T-cell (primary cell): ENCODE measurements at regions not wholly inside any gene's neighbourhood (a gene's known extent, or its start where the extent isn't known, plus 50 kb on each side); places are given as distances from the start of the nearest gene placed in this dataset.

Experiments
- ATAC-seq, 4 experiments: fragments of 200-7000 bp in 3 of 4; fragments of 150-1000 bp in 1 of 4; cut with Tn5 transposase; replicated peaks in 1 of 4; 1 replicate in 3 of 4; 2 replicates in 1 of 4; pipeline ENCODE4 v1.10.0; 2021; ENCODE audit warnings: moderate library complexity in 3 of 4, mild to moderate bottlenecking in 2 of 4, moderate number of reproducible peaks in 1 of 4
- CTCF ChIA-PET, 2 donors: fragments of 300-600 bp; sonication (Branson Sonifier 250); formaldehyde crosslinking; loops; one replicate each; lab custom pipeline; 2022; ENCODE audit warnings: antibody characterized with exemption in 2 of 2; lab: Charles Lee
- POLR2A ChIA-PET, 2 donors: fragments of 300-600 bp; sonication (Branson Sonifier 250); formaldehyde crosslinking; loops; one replicate each; lab custom pipeline; 2022; ENCODE audit warnings: antibody characterized with exemption in 2 of 2; lab: Charles Lee
- DNase-seq, 35 experiments: peaks; one replicate each; pipeline versions ENCODE4 v3.0.0 to v3.0.0-alpha.2; 2013 to 2023
- H3K27ac ChIP-seq: one replicate; pipeline ENCODE4 v1.5.1; 2013; ENCODE audit warnings: low read length
- H3K27me3 ChIP-seq, 2 experiments: replicated peaks in 1 of 2; 1 replicate in 1 of 2; 2 replicates in 1 of 2; pipeline versions ENCODE4 v1.6.1 to v1.7.0; 2013; ENCODE audit warnings: low read length in 1 of 2, mixed read lengths in 1 of 2; ENCODE audit not compliant: control insufficient read depth in 2 of 2, insufficient read depth in 2 of 2; ENCODE audit errors: extremely low read depth in 1 of 2
- H3K36me3 ChIP-seq, 2 donors: 1 replicate in 1 of 2; 2 replicates in 1 of 2; pipeline versions ENCODE4 v1.6.1 to v1.7.0; 2013; ENCODE audit warnings: low read length in 1 of 2; ENCODE audit not compliant: control insufficient read depth in 2 of 2, insufficient read depth in 1 of 2; ENCODE audit errors: extremely low read depth in 1 of 2
- H3K4me1 ChIP-seq, 2 experiments: 1 replicate in 1 of 2; 2 replicates in 1 of 2; pipeline versions ENCODE4 v1.6.1 to v1.7.0; 2013; ENCODE audit warnings: low read length in 2 of 2, mixed read lengths in 1 of 2; ENCODE audit not compliant: insufficient read depth in 2 of 2, control insufficient read depth in 1 of 2; ENCODE audit errors: extremely low read depth in 1 of 2
- H3K4me3 ChIP-seq, 2 donors: 1 replicate in 1 of 2; 2 replicates in 1 of 2; pipeline versions ENCODE4 v1.5.1 to v1.7.0; 2013; ENCODE audit warnings: mild to moderate bottlenecking in 2 of 2, low read length in 1 of 2, moderate library complexity in 1 of 2; ENCODE audit not compliant: control insufficient read depth in 1 of 2; ENCODE audit errors: extremely low read depth in 1 of 2
- H3K9me3 ChIP-seq: 2 replicates; pipeline ENCODE4 v1.7.0; 2013
- H3K27ac Mint-ChIP-seq, 2 donors: one replicate each; pipeline ENCODE4 v1.8.0; 2020 to 2021; ENCODE audit warnings: mild to moderate bottlenecking in 2 of 2, mixed read lengths in 2 of 2
- H3K27me3 Mint-ChIP-seq, 2 donors: one replicate each; pipeline ENCODE4 v1.8.0; 2021 to 2022; ENCODE audit warnings: mixed read lengths in 2 of 2
- H3K36me3 Mint-ChIP-seq: one replicate; pipeline ENCODE4 v1.8.0; 2021; ENCODE audit warnings: mixed read lengths
- H3K4me1 Mint-ChIP-seq, 3 donors: one replicate each; pipeline ENCODE4 v1.8.0; 2020 to 2022; ENCODE audit warnings: mixed read lengths in 3 of 3, mild to moderate bottlenecking in 1 of 3
- H3K4me3 Mint-ChIP-seq, 3 donors: one replicate each; pipeline ENCODE4 v1.8.0; 2020 to 2022; ENCODE audit warnings: mild to moderate bottlenecking in 3 of 3, mixed read lengths in 3 of 3, moderate library complexity in 3 of 3
- H3K9me3 Mint-ChIP-seq, 3 donors: one replicate each; pipeline ENCODE4 v1.8.0; 2020 to 2022; ENCODE audit warnings: mixed read lengths in 3 of 3
- WGBS: methylation state at CpG from one replicate; pipeline ENCODE4 v1.1.5; 2013; ENCODE audit warnings: missing lambda C conversion rate; ENCODE audit not compliant: insufficient coverage; 5-methylcytosine and 5-hydroxymethylcytosine counted together

DNA sequence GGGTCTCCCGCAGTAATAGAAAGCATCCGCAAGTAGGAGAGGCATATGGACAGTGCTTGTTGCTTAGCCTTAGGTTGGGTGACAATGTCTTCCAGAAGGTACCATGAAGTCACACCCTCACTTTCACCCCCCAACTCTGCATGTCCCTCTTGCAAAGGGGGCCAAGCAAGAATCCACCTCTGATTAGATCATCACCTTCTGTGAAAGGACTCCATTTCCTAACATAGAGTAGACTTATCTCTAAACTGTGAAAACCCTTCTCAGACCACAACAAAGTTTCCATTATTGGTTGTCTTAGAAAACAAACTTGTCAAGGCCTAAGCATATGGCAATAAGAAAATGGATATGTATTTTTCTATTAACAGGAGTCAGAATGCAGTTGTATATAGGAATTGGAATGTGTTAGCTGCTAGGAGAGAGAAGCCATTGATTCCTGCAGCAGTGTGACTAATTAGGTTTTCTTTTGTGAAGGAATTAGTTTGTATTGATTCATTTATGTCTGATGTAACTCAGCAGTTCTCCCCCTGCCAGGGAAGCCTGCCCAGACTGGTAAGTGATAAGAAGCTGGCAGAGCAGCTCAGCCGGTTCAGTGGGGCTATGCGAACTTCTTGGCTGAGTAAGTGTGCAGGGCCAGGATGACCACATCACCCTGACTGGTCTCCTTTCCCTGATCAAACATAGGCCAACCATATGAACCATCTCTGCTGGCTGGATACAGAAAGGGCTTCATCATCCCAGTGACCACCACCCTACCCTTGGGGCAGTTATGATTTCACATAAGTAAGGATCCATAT is 107.3 kb upstream of the CCDC196 start:
- no peak overlapping the region for H3K4me3 ChIP-seq
- H3K27ac Mint-ChIP-seq, result no peak overlapping the region

DNA sequence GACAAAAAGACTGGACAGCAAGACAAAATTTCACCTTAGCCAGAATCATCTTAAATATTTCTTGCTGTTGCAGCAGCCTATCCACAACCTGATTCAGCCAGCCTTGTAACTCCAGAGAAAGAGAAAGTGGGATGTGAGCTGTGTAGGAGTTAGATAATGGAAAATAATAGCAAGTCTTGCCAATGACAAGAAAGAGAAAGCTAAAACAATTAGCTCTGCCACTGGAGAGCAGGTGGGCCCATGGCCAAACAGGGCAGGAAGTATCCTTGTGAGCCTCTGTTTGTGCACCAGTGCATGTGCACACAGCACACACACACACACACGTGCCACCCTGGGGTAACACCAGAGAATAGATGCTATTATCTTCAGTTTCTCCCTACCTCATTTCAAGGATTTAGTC is 106.0 kb upstream of the CCDC196 start:
- no peaks in the 10 kb centered on the region for H3K27me3 ChIP-seq
- no peak overlapping the region for H3K4me3 ChIP-seq
- 50% methylated on average over 1 of the region's 1 CpG for WGBS
- CTCF ChIA-PET, result no interaction called here
- H3K36me3 Mint-ChIP-seq, result no peaks in the 10 kb centered on the region
- no peaks in the 10 kb centered on the region for H3K9me3 ChIP-seq
- POLR2A ChIA-PET, result interaction anchor here (0.6 kb wide), 2 partner anchors 11 to 13 kb away, joined by 3 read pairs; no protein-coding TSS in a partner anchor
- no peak for ATAC-seq
- no peaks in the 10 kb centered on the region for H3K9me3 Mint-ChIP-seq
- no peak for DNase-seq
- H3K4me3 Mint-ChIP-seq, result no peak overlapping the region
- no peak overlapping the region for H3K27ac Mint-ChIP-seq
- no peaks in the 10 kb centered on the region for H3K27me3 Mint-ChIP-seq
- no peaks in the 10 kb centered on the region for H3K36me3 ChIP-seq
- H3K27ac ChIP-seq, result no peak overlapping the region
- no peaks in the 10 kb centered on the region for H3K4me1 Mint-ChIP-seq
- no peaks in the 10 kb centered on the region for H3K4me1 ChIP-seq

More for the DNA sequence above, 107.3 kb upstream of the CCDC196 start:
- DNase-seq, result no peak
- no peaks in the 10 kb centered on the region for H3K27me3 Mint-ChIP-seq
- Histone ChIP-seq H3K27ac (no peak overlapping the region), H3K9me3 (no peaks in the 10 kb centered on the region), H3K27me3 (no peaks in the 10 kb centered on the region), H3K4me1 (no peaks in the 10 kb centered on the region), H3K36me3 (no peaks in the 10 kb centered on the region)
- WGBS, result 100% methylated on average over 2 of the region's 4 CpGs
- no peak for ATAC-seq
- ChIA-PET POLR2A (no interaction called here), CTCF (no interaction called here)
- H3K4me3 Mint-ChIP-seq, result no peak overlapping the region
- no peaks in the 10 kb centered on the region for H3K4me1 Mint-ChIP-seq
- no peaks in the 10 kb centered on the region for H3K36me3 Mint-ChIP-seq
- H3K9me3 Mint-ChIP-seq, result no peaks in the 10 kb centered on the region

DNA sequence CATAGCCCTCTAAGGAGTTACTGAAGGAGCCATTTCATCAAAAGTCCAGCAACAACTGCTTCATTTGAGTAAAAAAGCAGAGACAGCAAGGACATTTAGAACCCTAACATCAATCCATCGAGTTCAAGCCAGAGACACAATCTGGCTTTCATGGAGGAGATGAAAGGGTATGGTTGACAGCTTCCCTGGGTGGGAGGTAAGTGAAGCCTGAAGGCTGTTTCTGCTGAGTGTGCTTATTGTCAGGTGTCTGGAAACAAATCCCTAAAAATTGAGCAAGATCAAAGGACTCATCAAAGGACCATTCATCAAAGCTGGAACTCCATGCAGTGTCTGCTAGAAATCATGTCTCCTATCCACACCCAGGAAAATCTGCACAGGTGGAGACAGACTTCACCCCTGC is 104.4 kb upstream of the CCDC196 start:
- Histone ChIP-seq H3K27me3 (no peaks in the 10 kb centered on the region), H3K27ac (no peak overlapping the region), H3K9me3 (no peaks in the 10 kb centered on the region), H3K4me3 (no peak overlapping the region), H3K4me1 (no peaks in the 10 kb centered on the region), H3K36me3 (no peaks in the 10 kb centered on the region)
- Mint-ChIP-seq H3K9me3 (no peaks in the 10 kb centered on the region), H3K4me3 (no peak overlapping the region), H3K27me3 (no peaks in the 10 kb centered on the region), H3K27ac (no peak overlapping the region), H3K36me3 (no peaks in the 10 kb centered on the region), H3K4me1 (no peaks in the 10 kb centered on the region)
- ATAC-seq (no peak), DNase-seq (no peak)
- WGBS, result no CpG with 5 or more reads among the region's 1 CpG
- ChIA-PET POLR2A (no interaction called here), CTCF (no interaction called here)

DNA sequence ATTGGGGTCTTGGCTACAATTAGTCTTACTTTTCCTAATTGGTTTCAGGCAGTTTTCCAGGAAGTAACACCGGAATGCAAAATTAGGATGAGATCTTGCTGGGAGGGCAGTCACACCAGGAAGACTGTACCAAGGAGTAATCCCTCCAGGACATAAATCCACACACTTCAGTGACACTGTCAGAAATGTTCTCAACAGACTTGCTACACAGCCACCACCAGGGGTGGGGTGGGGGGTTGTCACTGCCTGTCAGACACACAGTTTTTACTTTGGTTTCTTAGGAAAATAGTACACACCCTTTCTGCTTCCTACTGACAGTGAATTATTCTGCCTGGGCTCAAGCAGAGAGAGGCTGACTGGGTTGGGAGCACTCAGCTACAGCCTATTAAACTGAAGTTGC is 102.9 kb upstream of the CCDC196 start:
- H3K27me3 Mint-ChIP-seq, result no peaks in the 10 kb centered on the region
- Histone ChIP-seq H3K4me3 (no peak overlapping the region), H3K9me3 (no peaks in the 10 kb centered on the region), H3K36me3 (no peaks in the 10 kb centered on the region), H3K4me1 (no peaks in the 10 kb centered on the region), H3K27me3 (no peaks in the 10 kb centered on the region), H3K27ac (no peak overlapping the region)
- ChIA-PET CTCF (interaction anchor here (0.5 kb wide), 2 partner anchors 21 to 936 kb away, joined by 3 to 4 read pairs; no protein-coding TSS in a partner anchor), POLR2A (no interaction called here)
- H3K27ac Mint-ChIP-seq, result no peak overlapping the region
- ATAC-seq, result no peak
- H3K36me3 Mint-ChIP-seq, result no peaks in the 10 kb centered on the region
- no peaks in the 10 kb centered on the region for H3K9me3 Mint-ChIP-seq
- no peak overlapping the region for H3K4me3 Mint-ChIP-seq
- no peaks in the 10 kb centered on the region for H3K4me1 Mint-ChIP-seq
- no peak for DNase-seq
- no CpG with 5 or more reads among the region's 1 CpG for WGBS

DNA sequence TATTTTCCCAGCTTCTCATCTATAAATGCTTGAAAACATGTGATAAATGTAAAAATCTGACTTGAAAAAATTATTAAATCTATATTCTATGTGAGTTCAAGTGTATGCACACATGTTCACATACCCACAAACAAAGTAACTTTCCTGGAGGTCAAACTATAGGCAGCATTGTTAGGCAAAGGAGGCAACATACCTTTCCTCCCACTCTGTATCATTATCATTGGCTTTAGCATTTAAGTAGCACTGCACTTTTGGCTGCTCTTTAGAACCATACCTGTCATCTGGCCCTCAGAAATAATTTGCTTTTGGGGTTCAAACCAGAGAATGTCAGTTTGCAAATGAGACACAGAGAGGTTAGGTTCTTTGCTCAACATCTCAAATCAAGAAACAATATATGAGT is 102.4 kb upstream of the CCDC196 start:
- H3K4me1 Mint-ChIP-seq, result no peaks in the 10 kb centered on the region
- H3K27me3 Mint-ChIP-seq, result no peaks in the 10 kb centered on the region
- DNase-seq (no peak), ATAC-seq (no peak)
- Histone ChIP-seq H3K9me3 (no peaks in the 10 kb centered on the region), H3K4me3 (no peak overlapping the region), H3K36me3 (no peaks in the 10 kb centered on the region), H3K27me3 (no peaks in the 10 kb centered on the region), H3K4me1 (no peaks in the 10 kb centered on the region), H3K27ac (no peak overlapping the region)
- no peak overlapping the region for H3K4me3 Mint-ChIP-seq
- no peaks in the 10 kb centered on the region for H3K9me3 Mint-ChIP-seq
- ChIA-PET POLR2A (no interaction called here), CTCF (no interaction called here)
- H3K36me3 Mint-ChIP-seq, result no peaks in the 10 kb centered on the region
- H3K27ac Mint-ChIP-seq, result no peak overlapping the region

DNA sequence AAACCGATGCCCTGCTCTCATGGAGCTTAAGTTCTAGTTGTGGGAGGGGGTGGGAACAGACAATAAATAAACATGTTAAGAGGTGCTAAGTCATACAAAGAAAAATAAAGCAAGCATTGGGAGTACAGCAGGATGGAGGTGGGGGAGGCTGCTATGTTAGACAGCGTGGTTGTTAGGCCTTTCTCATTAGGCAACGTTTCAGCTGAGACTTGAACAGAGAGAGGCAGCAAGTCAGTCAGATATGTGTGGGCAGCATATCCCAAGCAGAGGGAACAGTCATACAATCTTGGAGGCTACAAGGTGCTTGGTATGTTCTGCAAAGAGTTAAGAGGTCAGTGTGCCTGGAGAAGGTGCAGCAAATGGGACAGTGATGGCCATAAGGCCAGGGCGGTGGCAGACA is 97.7 kb upstream of the CCDC196 start:
- H3K9me3 Mint-ChIP-seq, result no peaks in the 10 kb centered on the region
- H3K4me1 Mint-ChIP-seq, result no peaks in the 10 kb centered on the region
- Histone ChIP-seq H3K9me3 (no peaks in the 10 kb centered on the region), H3K27ac (no peak overlapping the region), H3K36me3 (no peaks in the 10 kb centered on the region), H3K4me1 (no peaks in the 10 kb centered on the region), H3K27me3 (no peaks in the 10 kb centered on the region), H3K4me3 (no peak overlapping the region)
- H3K4me3 Mint-ChIP-seq, result no peak overlapping the region
- H3K27me3 Mint-ChIP-seq, result peaks cover 3 to 6% of the 10 kb centered on the region in 2 donors
- H3K36me3 Mint-ChIP-seq, result no peaks in the 10 kb centered on the region
- ChIA-PET CTCF (interaction anchor here in 1 of 2 donors (1.2 kb wide), 1 partner anchor 10 kb away, joined by 3 read pairs; no protein-coding TSS in a partner anchor), POLR2A (no interaction called here)
- no peak overlapping the region for H3K27ac Mint-ChIP-seq
- no peak for DNase-seq
- WGBS, result 85% methylated on average over 3 of the region's 4 CpGs
- no peak for ATAC-seq
